SKM-1 (cell line): ENCODE measurements at regions not wholly inside any gene's neighbourhood (a gene's known extent, or its start where the extent isn't known, plus 50 kb on each side); places are given as distances from the start of the nearest gene placed in this dataset.
A peak's percentile ranks its signal among the peaks of the same experiment; 100 is the strongest.

Experiments used
- DNase-seq: peaks from one replicate; lab custom pipeline; 2025; ENCODE audit not compliant: unreplicated experiment; lab: John Stamatoyannopoulos, UW

- no peak for DNase-seq
Measured at GRCh38 chr14:106842687-106843086, 1316.3 kb downstream of the TMEM121 start.

GRCh38 chr14:106843386-106843785 lies 1317.0 kb downstream of the TMEM121 start:
- no peak for DNase-seq

DNA sequence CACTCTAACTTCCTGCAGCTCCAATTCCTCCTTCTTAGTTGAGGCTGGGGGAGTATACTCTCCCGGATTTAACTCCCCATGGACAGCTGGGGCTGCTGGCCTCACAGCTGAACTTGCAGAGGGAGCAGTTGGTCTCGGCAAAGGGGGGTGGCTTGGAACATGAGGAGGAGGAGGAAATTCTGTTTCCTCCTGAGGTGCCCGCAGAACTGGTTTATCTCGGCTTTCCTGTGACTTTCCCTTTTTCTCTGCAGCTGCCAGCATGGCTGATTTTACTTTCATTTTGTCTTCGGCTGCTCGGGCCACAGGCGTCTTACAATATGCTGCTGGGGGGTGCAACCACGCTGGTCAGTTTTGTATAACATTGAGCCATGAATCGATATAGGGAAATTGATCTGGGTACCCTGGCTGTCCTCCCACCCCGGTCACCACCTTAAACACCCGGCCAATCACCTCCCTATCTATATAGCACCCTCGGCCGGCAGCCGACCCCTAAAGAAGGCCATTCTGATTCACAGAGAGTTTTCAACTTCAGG lies 1317.6 kb downstream of the TMEM121 start:
- no peak for DNase-seq

- DNase-seq = peak; percentile 55
Measured at GRCh38 chr14:106844608-106845285, 1318.4 kb downstream of the TMEM121 start.

GRCh38 chr14:106845286-106846087 lies 1319.1 kb downstream of the TMEM121 start:
- DNase-seq = no peak

DNA sequence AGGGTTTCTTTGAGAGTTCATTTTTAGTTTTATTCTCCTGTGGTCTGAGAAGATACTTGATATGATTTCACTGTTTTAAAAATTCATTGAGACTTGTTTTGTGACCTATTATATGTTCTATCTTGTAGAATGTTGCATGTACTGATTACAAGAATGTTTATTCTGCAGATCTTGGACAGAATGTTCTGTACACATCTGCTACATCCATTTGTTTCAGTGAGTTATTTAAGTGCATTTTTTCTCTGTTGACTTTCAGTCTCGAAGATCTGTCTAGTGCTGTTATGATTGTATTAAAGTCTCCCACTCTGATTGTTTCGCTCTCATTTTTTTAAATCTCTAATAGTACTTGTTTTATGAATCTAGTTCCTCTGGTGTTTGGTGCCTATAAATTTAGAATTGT lies 1319.8 kb downstream of the TMEM121 start:
- DNase-seq = no peak

- no peak for DNase-seq
Measured at GRCh38 chr14:106848330-106849121, 1322.1 kb downstream of the TMEM121 start.

DNA sequence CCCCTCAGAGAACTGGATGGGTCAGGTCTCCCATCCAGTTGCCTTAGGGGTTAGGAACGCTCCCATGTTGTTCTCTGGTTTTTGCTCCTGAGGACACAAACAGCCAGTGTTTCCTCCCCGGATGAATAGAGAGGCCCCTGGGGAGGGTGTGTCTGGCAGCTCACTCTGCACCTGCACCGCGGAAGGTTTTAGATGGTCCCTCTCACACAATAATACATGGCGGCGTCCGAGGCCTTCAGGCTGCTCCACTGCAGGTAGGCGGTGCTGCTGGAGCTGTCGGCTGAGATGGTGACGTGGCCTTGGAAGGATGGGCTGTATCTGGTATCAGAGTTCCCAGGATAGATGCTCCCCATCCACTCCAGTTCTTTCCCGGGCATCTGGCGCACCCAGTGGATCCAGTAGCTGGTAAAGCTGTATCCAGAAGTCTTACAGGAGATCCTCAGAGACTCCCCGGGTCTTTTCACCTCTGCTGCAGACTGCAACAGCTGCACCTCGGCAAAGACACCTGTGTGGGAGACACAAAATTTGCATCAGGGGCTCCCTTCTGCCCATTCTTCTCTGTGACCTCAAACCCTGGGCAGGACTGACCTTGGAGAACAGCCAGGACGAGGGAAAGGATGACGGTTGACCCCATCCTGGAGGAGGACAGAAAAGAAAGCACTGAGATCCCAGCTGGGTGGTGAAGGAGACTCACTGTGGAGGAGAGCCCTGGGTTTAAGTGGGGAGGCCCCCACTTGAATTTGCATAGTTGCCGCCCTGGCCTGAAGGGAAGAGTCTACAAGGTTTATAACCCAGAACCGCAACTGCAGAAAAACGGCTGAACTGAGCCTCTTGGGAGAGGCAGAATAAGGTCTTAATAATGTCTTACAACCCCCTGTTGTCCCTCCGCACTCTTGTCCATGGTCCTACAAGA lies 1324.8 kb downstream of the TMEM121 start:
- no peak for DNase-seq

DNA sequence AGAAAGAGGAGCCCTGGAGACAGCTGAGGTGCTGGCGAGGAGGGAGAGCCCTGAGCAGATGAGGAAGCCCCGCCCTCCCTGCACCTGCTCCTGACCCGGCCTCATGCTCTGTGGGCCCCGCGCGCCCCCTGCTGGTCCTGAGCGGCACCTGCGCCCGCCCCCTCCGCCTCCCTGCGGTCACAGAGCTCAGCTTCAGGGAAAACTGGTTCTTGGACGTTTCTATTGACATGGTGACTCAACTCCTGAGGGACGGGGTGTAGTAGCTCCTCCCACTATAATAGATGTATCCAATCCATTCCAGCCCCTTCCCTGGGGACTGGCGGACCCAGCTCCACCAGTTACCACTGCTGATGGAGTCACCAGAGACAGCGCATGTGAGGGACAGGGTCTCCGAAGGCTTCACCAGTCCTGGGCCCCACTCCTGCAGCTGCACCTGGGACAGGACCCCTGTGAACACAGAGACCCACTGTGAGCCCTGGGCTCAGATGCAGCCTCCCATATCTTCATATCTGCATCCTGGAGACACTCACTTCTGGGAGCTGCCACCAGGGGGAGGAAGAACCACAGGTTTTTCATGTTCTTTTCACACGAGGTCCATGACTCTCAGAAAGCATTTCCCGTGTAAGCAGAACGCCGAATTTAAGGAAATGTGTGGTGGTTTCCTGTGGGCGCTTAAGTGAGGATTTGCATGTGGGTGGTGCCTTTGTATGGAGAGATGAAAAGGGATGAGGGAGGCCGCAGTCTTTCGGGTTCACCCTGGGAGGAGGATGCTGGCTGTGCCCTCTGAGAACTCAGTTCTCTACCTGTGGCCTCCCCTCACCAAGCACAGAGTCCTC lies 1346.4 kb downstream of the TMEM121 start:
- DNase-seq = peak; percentile 11

DNA sequence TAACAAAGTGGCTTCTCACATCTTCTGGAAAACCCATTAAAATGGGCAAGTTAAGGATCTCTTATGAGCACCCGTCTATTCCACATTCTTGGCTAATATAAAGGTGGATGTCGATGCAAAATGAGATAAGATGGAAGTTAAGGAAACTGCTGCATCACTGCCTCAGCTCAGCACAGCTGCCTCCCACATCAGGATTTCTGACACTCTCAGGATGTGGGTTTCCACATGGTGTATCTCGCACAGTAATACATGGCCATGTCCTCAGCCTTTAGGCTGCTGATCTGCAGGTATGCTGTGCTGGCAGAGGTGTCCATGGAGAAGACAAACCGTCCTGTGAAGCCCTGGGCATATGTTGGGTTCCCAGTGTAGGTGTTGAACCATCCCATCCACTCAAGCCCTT lies 1348.0 kb downstream of the TMEM121 start:
- DNase-seq = no peak

DNA sequence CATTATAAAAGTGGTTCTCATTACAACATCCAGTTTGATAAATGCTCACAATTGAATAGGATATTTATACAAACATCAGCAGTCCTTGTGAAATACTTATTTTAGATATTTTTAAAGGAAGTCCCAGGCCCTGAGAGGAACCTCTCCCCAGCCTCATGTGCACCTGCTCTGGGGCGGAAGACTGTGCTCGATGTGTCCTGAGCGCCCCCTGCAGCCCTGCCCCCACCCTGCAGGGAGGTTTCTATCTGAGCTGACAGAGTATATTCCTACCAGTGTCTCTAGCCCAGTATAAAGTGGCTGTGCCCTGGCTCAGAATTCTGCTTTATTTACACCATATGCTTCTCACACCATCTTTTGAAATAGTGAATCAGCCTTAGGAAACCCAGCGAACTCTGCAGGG lies 1349.1 kb downstream of the TMEM121 start:
- no peak for DNase-seq

- no peak for DNase-seq
Measured at GRCh38 chr14:106876711-106877110, 1350.3 kb downstream of the TMEM121 start.

- no peak for DNase-seq
Measured at GRCh38 chr14:106877517-106877916, 1351.1 kb downstream of the TMEM121 start.

- DNase-seq = peak; percentile 13
Measured at GRCh38 chr14:106879241-106879640, 1352.9 kb downstream of the TMEM121 start.

GRCh38 chr14:106883218-106883692 lies 1356.9 kb downstream of the TMEM121 start:
- no peak for DNase-seq
